ENCODE measurements at regions not wholly inside any gene's neighbourhood (a gene's known extent, or its start where the extent isn't known, plus 50 kb on each side); places are given as distances from the start of the nearest gene placed in this dataset.

DNA sequence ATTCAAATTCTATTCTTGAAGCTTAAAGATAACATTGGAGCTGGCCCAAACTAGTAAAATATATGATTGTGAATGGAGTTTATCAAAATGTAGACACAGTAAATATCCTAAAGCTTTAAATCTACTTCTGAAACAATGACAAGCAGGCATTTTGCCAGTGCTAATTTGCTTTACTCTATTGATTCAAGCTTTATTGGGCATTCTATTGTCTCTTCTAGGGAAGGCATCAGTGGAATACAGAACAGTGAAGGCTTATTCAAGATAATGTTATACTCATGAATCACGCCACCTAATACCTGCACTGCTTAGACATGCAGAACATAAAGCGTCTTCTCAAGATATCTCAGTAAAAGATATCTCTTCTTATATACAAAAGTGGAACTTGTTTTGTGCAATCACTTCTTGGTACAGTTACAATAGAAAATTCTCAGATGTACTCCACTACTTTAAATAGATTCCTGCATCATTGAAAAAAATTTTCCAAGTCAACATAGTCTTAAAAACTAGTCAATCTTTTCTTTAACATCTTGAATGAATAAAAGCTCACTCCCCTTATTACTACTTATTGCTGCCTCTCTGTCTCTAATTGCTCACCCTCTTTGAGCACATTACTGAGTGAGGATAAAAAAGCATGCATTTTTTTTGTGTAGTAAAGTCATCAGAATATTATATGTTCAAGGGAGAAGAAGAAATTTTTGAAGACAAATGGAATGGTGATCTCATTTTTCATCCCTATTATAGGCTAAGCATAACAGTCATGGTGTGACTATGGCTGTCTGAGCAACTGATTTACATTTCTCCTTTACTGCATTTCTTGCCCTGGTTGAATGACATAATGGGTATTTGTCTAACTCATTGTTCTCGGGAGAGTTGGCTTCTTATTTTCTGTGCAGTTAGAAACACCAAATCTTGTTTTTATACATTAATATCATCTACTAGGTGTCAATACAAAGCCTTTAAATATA is 98.0 kb upstream of the E2F7 start:
- intact Hi-C loops (cut with DNase I): no loop called here
- no peak overlapping the region for H3K27ac ChIP-seq
- no peaks in the 10 kb centered on the region for H3K36me3 ChIP-seq
- no peaks in the 10 kb centered on the region for H3K4me1 ChIP-seq
- no peak for DNase-seq
- no peak overlapping the region for H3K4me3 ChIP-seq (replicated peaks in 1 of 3)
- TF ChIP-seq, protein P1, sequence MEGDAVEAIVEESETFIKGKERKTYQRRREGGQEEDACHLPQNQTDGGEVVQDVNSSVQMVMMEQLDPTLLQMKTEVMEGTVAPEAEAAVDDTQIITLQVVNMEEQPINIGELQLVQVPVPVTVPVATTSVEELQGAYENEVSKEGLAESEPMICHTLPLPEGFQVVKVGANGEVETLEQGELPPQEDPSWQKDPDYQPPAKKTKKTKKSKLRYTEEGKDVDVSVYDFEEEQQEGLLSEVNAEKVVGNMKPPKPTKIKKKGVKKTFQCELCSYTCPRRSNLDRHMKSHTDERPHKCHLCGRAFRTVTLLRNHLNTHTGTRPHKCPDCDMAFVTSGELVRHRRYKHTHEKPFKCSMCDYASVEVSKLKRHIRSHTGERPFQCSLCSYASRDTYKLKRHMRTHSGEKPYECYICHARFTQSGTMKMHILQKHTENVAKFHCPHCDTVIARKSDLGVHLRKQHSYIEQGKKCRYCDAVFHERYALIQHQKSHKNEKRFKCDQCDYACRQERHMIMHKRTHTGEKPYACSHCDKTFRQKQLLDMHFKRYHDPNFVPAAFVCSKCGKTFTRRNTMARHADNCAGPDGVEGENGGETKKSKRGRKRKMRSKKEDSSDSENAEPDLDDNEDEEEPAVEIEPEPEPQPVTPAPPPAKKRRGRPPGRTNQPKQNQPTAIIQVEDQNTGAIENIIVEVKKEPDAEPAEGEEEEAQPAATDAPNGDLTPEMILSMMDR (IDR thresholded peaks at IDR 0.05): no peak
- no peak for TF ChIP-seq POLR2A (IDR thresholded peaks at IDR 0.05)
- whole genome bisulfite sequencing, 2 donors: 85 to 87% methylated on average over 3 of the region's 3 CpGs
- no peaks in the 10 kb centered on the region for H3K9me3 ChIP-seq
- no peaks in the 10 kb centered on the region for H3K27me3 ChIP-seq

DNA sequence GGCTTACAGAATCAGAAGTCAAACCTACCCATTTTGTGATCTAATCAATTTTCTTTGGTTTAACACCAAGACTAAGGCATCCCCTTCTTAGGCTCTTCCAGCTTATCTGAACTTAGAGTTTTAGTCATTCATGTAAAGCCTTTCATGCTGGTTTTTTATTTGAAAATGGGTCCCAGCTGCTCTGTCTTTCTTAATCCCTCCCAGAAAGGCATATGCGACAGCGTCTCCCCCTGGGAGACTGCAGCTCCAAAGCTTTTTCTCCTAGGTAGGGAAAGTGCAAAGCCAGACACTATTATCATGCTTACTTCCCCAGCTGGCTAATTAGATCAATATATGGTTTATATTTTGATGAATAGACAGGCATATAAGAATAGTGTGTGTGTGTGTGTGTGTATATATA is 96.6 kb upstream of the E2F7 start:
- Histone ChIP-seq H3K27ac (no peak overlapping the region), H3K27me3 (no peaks in the 10 kb centered on the region), H3K9me3 (no peaks in the 10 kb centered on the region), H3K4me3 (replicated peaks in 1 of 3) (no peak overlapping the region), H3K36me3 (no peaks in the 10 kb centered on the region), H3K4me1 (no peaks in the 10 kb centered on the region)
- intact Hi-C loops (cut with DNase I): no loop called here
- DNase-seq: no peak
- WGBS, 2 donors: 46 to 56% methylated on average over 2 of the region's 2 CpGs
- TF ChIP-seq, protein P1 (IDR thresholded peaks at IDR 0.05): no peak
- TF ChIP-seq POLR2A (IDR thresholded peaks at IDR 0.05): no peak

DNA sequence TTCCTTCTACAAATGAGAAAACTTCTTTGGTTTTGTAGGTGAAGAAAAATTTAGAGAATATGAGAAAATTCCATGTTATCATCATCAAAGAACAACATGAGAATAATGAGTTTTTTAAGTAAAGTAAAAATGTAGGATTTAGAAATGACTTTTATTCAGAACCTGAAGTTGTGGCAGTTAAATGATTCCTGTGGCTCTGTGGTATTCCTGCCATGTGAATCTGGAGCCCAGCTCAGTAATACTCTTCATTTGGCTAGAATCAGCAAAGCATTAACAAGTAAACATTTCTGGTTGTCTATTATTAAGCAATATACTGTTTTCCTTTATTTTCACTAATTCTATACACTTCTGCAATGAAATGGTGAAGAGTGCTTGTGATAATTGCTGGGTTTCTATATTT is 95.6 kb upstream of the E2F7 start:
- Histone ChIP-seq H3K4me1 (no peaks in the 10 kb centered on the region), H3K27me3 (no peaks in the 10 kb centered on the region), H3K36me3 (no peaks in the 10 kb centered on the region), H3K27ac (no peak overlapping the region), H3K9me3 (no peaks in the 10 kb centered on the region), H3K4me3 (replicated peaks in 1 of 3) (no peak overlapping the region)
- intact Hi-C loops (cut with DNase I): no loop called here
- TF ChIP-seq, protein P1 (IDR thresholded peaks at IDR 0.05): no peak
- no peak for TF ChIP-seq POLR2A (IDR thresholded peaks at IDR 0.05)
- no peak for DNase-seq

DNA sequence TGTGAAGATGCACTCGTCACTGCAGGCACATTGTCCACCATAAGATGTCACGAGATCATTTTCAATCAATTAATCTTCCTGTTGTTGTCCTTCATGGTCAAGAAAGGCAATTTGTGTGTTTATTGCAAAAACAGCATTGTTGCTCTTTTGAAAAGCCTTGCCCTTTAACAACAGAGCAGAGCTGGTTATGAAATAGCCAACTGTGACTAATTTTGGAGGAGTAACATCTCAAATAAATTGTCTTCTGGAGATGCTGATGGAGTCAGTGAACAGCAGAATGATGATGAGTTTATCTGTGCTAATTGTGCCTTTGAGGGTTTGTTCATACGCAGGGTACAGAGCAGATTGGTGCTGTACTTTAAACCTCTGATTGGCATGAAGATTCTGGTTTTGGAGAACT is 88.3 kb upstream of the E2F7 start:
- H3K36me3 ChIP-seq: no peaks in the 10 kb centered on the region
- 90 to 92% methylated on average over 3 of the region's 3 CpGs for WGBS, 2 donors
- H3K27me3 ChIP-seq: no peaks in the 10 kb centered on the region
- no peak for TF ChIP-seq POLR2A (IDR thresholded peaks at IDR 0.05)
- TF ChIP-seq, protein P1 (IDR thresholded peaks at IDR 0.05): no peak
- no peak overlapping the region for H3K4me3 ChIP-seq (replicated peaks in 1 of 3)
- no peaks in the 10 kb centered on the region for H3K4me1 ChIP-seq
- DNase-seq: no peak
- intact Hi-C loops (cut with DNase I): loop anchor here (10.0 kb wide), 1 partner anchor 541 kb away; no protein-coding TSS in a partner anchor
- no peak overlapping the region for H3K27ac ChIP-seq
- no peaks in the 10 kb centered on the region for H3K9me3 ChIP-seq

DNA sequence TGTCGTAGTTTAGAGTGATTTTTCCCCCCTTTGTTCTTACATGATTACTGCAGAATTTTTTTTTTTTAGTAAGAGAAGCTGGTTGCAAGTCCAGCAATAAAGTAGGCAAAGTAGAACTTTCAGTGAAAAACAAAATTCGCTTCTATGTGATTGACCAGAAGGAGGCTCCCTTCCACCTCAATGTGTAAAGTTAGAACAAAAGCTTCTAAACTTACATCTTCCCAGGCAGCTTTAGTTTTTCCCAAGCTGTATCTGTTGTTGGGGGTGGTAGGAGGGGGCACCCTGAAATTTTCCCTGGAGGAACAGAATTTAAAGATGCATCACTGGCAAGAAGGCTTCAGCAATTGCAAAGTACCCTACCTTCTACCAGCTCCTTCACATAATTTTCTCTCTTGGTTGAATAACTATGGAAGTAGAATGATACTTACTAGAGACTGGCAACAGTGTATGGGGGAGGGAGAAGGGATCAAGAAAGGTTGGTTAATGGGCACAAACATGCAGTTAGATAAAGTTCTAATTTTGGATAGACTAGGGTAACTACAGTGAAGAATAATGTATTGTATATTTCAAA is 87.3 kb upstream of the E2F7 start:
- intact Hi-C loops (cut with DNase I): loop anchor here (10.0 kb wide), 1 partner anchor 542 kb away; no protein-coding TSS in a partner anchor

More for the DNA sequence above, 87.3 kb upstream of the E2F7 start:
- TF ChIP-seq, protein P1 (IDR thresholded peaks at IDR 0.05): peak in 4 of 6 experiments; percentile 17 to 52 (median 37)
- TF ChIP-seq POLR2A (IDR thresholded peaks at IDR 0.05): no peak
- Histone ChIP-seq H3K9me3 (no peaks in the 10 kb centered on the region), H3K36me3 (no peaks in the 10 kb centered on the region), H3K4me3 (replicated peaks in 1 of 3) (no peak overlapping the region), H3K27ac (no peak overlapping the region), H3K4me1 (no peaks in the 10 kb centered on the region), H3K27me3 (no peaks in the 10 kb centered on the region)
- DNase-seq: no peak
- 5 to 7% methylated on average over 2 of the region's 2 CpGs for WGBS, 2 donors

Measured in thyroid gland (tissue), 4 donors.